ENCODE measurements at regions not wholly inside any gene's neighbourhood (a gene's known extent, or its start where the extent isn't known, plus 50 kb on each side); places are given as distances from the start of the nearest gene placed in this dataset.
"Not testable (repeated sequence)": the region's sequence is repeated elsewhere in the genome, so short reads cannot be mapped to it uniquely, and the experiment has no call there.

GRCh38 chr9:33695299-33695698, 100.1 kb upstream of the PRSS3 start:
- no peak for DNase-seq (ENCODE audit: low read depth in 2 of 2)

GRCh38 chr9:33695856-33696255, 99.5 kb upstream of the PRSS3 start:
- DNase-seq (ENCODE audit: low read depth in 2 of 2): no peak

GRCh38 chr9:33697171-33697570, 98.2 kb upstream of the PRSS3 start:
- no peak for DNase-seq (ENCODE audit: low read depth in 2 of 2)

GRCh38 chr9:33698267-33698666, 97.1 kb upstream of the PRSS3 start:
- DNase-seq (ENCODE audit: low read depth in 2 of 2): no peak

GRCh38 chr9:33700940-33701339, 94.4 kb upstream of the PRSS3 start:
- not testable (repeated sequence) for DNase-seq (ENCODE audit: low read depth in 2 of 2)

GRCh38 chr9:33703430-33704102, 91.8 kb upstream of the PRSS3 start:
- no peak for DNase-seq (ENCODE audit: low read depth in 2 of 2)

- not testable (repeated sequence) for DNase-seq (ENCODE audit: low read depth in 2 of 2)
These were observed 89.9 kb upstream of the PRSS3 start for GRCh38 chr9:33705440-33705839.

- no peak for DNase-seq (ENCODE audit: low read depth in 2 of 2)
These were observed 86.9 kb upstream of the PRSS3 start for GRCh38 chr9:33708441-33708840.

- no peak for DNase-seq (ENCODE audit: low read depth in 2 of 2)
These were observed 86.1 kb upstream of the PRSS3 start for GRCh38 chr9:33709269-33709668.

GRCh38 chr9:33711418-33711817, 83.9 kb upstream of the PRSS3 start:
- not testable (repeated sequence) for DNase-seq (ENCODE audit: low read depth in 2 of 2)

- DNase-seq (ENCODE audit: low read depth in 2 of 2): no peak
These were observed 80.4 kb upstream of the PRSS3 start for GRCh38 chr9:33714989-33715388.

GRCh38 chr9:33718987-33719386, 76.4 kb upstream of the PRSS3 start:
- DNase-seq (ENCODE audit: low read depth in 2 of 2): no peak

- peak in 1 of 2 donors; percentile 22 for DNase-seq (ENCODE audit: low read depth in 2 of 2)
These were observed 75.6 kb upstream of the PRSS3 start for GRCh38 chr9:33719581-33720374.

GRCh38 chr9:33721674-33722358, 73.5 kb upstream of the PRSS3 start:
- peak; percentile 85 to 90 for DNase-seq (ENCODE audit: low read depth in 2 of 2)

- DNase-seq (ENCODE audit: low read depth in 2 of 2): no peak
These were observed 73.0 kb upstream of the PRSS3 start for GRCh38 chr9:33722359-33722675.

- DNase-seq (ENCODE audit: low read depth in 2 of 2): no peak
These were observed 66.7 kb upstream of the PRSS3 start for GRCh38 chr9:33728613-33729012.

- DNase-seq (ENCODE audit: low read depth in 2 of 2): no peak
These were observed 64.2 kb upstream of the PRSS3 start for GRCh38 chr9:33731142-33731541.

- no peak for DNase-seq (ENCODE audit: low read depth in 2 of 2)
These were observed 63.7 kb upstream of the PRSS3 start for GRCh38 chr9:33731625-33732024.

GRCh38 chr9:33734247-33734940, 61.0 kb upstream of the PRSS3 start:
- DNase-seq (ENCODE audit: low read depth in 2 of 2): not testable (repeated sequence)

GRCh38 chr9:33734941-33735835, 60.2 kb upstream of the PRSS3 start:
- DNase-seq (ENCODE audit: low read depth in 2 of 2): not testable (repeated sequence)
